Loucy (cell line): ENCODE measurements at regions not wholly inside any gene's neighbourhood (a gene's known extent, or its start where the extent isn't known, plus 50 kb on each side); places are given as distances from the start of the nearest gene placed in this dataset.

Experiments used
- H2AFZ ChIP-seq: fragments of 200-600 bp; sonication (generic); 2 replicates; pipeline ENCODE4 v1.6.0; 2016; ENCODE audit warnings: antibody characterized with exemption, mild to moderate bottlenecking, low read length, moderate library complexity
- H3F3A ChIP-seq: fragments of 200-600 bp; 2 replicates; pipeline ENCODE4 v1.6.0; 2016; ENCODE audit warnings: antibody characterized with exemption, low read depth, mild to moderate bottlenecking
- H3K27me3 ChIP-seq: fragments of 200-600 bp; sonication (generic); 2 replicates; pipeline ENCODE4 v1.6.1; 2014; ENCODE audit warnings: low read length, mild to moderate bottlenecking; ENCODE audit not compliant: insufficient read depth, poor library complexity, severe bottlenecking
- H3K36me3 ChIP-seq: fragments of 200-600 bp; sonication (generic); 2 replicates; pipeline ENCODE4 v1.6.1; 2016; ENCODE audit warnings: low read length; ENCODE audit not compliant: insufficient read depth
- H3K4me1 ChIP-seq: fragments of 200-600 bp; sonication (generic); 2 replicates; pipeline ENCODE4 v1.5.1; 2014; ENCODE audit warnings: low read length, mild to moderate bottlenecking; ENCODE audit not compliant: insufficient read depth, poor library complexity, severe bottlenecking
- H3K4me2 ChIP-seq: fragments of 200-600 bp; sonication (generic); 2 replicates; pipeline ENCODE4 v1.6.0; 2014; ENCODE audit warnings: antibody characterized with exemption, low read length, low read depth, mild to moderate bottlenecking; ENCODE audit not compliant: poor library complexity, severe bottlenecking
- H3K4me3 ChIP-seq: fragments of 200-600 bp; sonication (generic); 2 replicates; pipeline ENCODE4 v1.5.1; 2014; ENCODE audit warnings: low read length, mild to moderate bottlenecking, mixed read lengths; ENCODE audit not compliant: poor library complexity, severe bottlenecking
- H3K79me2 ChIP-seq: fragments of 200-600 bp; sonication (generic); 2 replicates; pipeline ENCODE4 v1.6.1; 2014; ENCODE audit warnings: low read length; ENCODE audit not compliant: insufficient read depth
- H3K9ac ChIP-seq: fragments of 200-600 bp; sonication (generic); 2 replicates; pipeline ENCODE4 v1.6.0; 2014; ENCODE audit warnings: mild to moderate bottlenecking, low read depth, low read length, moderate library complexity; ENCODE audit not compliant: poor library complexity, severe bottlenecking
- H3K9me2 ChIP-seq: fragments of 200-600 bp; sonication (generic); replicated peaks from 2 replicates; pipeline ENCODE4 v1.6.1; 2016; ENCODE audit warnings: low read depth, low read length, mixed read lengths
- H3K9me3 ChIP-seq: fragments of 200-600 bp; sonication (generic); 2 replicates; pipeline ENCODE4 v1.6.1; 2014; ENCODE audit warnings: mild to moderate bottlenecking, antibody characterized with exemption, low read length, low read depth; ENCODE audit not compliant: insufficient read depth
- H4K20me1 ChIP-seq: fragments of 200-600 bp; sonication (generic); 2 replicates; pipeline ENCODE4 v1.6.0; 2014; ENCODE audit warnings: antibody characterized with exemption, low read length, mild to moderate bottlenecking; ENCODE audit not compliant: insufficient read depth, poor library complexity, severe bottlenecking
- CTCF ChIP-seq: fragments of 200-600 bp; sonication (generic); conservative IDR thresholded peaks from 2 replicates; pipeline ENCODE4 v1.5.1; 2014; ENCODE audit warnings: mild to moderate bottlenecking, antibody characterized with exemption, low read length
- EZH2phosphoT487 ChIP-seq: fragments of 200-600 bp; IDR thresholded peaks from 2 replicates; pipeline ENCODE4 v1.6.1; 2018; ENCODE audit warnings: antibody characterized with exemption, mild to moderate bottlenecking, moderate library complexity, borderline replicate concordance

DNA sequence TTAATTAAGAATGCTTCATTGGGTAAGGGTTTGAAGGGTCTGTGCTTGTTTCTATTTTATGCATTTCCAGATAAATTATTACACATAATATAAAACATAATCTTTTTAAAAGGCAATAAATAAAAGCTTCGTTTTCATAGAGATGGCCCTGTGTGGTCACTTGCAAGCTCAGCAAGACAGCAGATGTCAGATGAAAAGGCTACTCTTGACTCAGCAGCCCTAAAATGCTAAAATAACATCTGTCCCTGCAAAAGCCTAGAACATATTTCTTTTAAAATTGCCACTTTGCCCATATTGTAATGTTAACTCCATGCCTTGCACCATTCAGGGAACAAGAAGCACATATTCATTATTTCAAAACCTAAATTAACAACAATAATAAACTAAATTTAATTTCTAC is 349.4 kb downstream of the CNTN3 start:
- Histone ChIP-seq H3K36me3 (no peaks in the 10 kb centered on the region), H3K4me2 (no peak overlapping the region), H4K20me1 (no peaks in the 10 kb centered on the region), H3K4me1 (no peaks in the 10 kb centered on the region), H3K27me3 (no peaks in the 10 kb centered on the region), H3K9me3 (no peaks in the 10 kb centered on the region), H3K79me2 (no peaks in the 10 kb centered on the region), H3K9me2 (no peaks in the 10 kb centered on the region), H3K9ac (no peak overlapping the region), H3F3A (no peaks in the 10 kb centered on the region), H3K4me3 (no peak overlapping the region), H2AFZ (no peak overlapping the region)
- TF ChIP-seq CTCF: no peak
- no peak for TF ChIP-seq EZH2phosphoT487

- Histone ChIP-seq H3F3A (no peaks in the 10 kb centered on the region), H3K4me2 (no peak overlapping the region), H3K9ac (no peak overlapping the region), H2AFZ (no peak overlapping the region), H3K9me2 (no peaks in the 10 kb centered on the region), H3K36me3 (no peaks in the 10 kb centered on the region), H3K27me3 (no peaks in the 10 kb centered on the region), H3K4me3 (no peak overlapping the region), H4K20me1 (no peaks in the 10 kb centered on the region), H3K79me2 (no peaks in the 10 kb centered on the region), H3K9me3 (no peaks in the 10 kb centered on the region), H3K4me1 (no peaks in the 10 kb centered on the region)
- TF ChIP-seq EZH2phosphoT487 (no peak), CTCF (no peak)
Measured at GRCh38 chr3:74263031-74263430, 351.4 kb downstream of the CNTN3 start.

DNA sequence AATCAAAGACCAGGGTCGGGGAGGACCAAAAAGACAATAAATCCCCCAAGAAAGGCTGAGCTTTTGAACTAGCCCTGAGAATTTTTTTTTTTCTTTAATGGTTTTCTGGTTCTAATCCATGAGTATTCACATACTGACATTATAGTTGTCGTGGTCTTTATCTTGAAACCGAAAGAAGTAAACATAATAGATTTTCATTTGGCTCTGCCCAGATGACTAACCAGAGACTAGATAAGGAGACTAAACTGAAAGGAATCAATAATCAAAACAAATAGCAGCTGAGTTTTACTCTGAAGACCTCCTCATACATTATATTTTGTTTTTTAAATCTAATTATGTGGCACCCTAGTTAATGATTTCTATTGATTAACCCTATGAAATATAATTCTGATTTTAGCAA is 381.4 kb downstream of the CNTN3 start:
- no peaks in the 10 kb centered on the region for H3K79me2 ChIP-seq
- no peaks in the 10 kb centered on the region for H4K20me1 ChIP-seq
- no peak overlapping the region for H3K4me3 ChIP-seq
- H3K27me3 ChIP-seq: no peaks in the 10 kb centered on the region
- H2AFZ ChIP-seq: no peak overlapping the region
- H3F3A ChIP-seq: no peaks in the 10 kb centered on the region
- H3K36me3 ChIP-seq: no peaks in the 10 kb centered on the region
- H3K4me2 ChIP-seq: no peak overlapping the region
- TF ChIP-seq CTCF (no peak), EZH2phosphoT487 (no peak)
- H3K9me3 ChIP-seq: no peaks in the 10 kb centered on the region
- no peaks in the 10 kb centered on the region for H3K4me1 ChIP-seq
- no peaks in the 10 kb centered on the region for H3K9me2 ChIP-seq
- H3K9ac ChIP-seq: no peak overlapping the region
